ENCODE measurements at regions not wholly inside any gene's neighbourhood (a gene's known extent, or its start where the extent isn't known, plus 50 kb on each side); places are given as distances from the start of the nearest gene placed in this dataset.
"Not testable (repeated sequence)": the region's sequence is repeated elsewhere in the genome, so short reads cannot be mapped to it uniquely, and the experiment has no call there.

GRCh38 chr2:175872721-175873120 is 129.3 kb downstream of the LNPK start:
- no peak for DNase-seq (ENCODE audit: low spot score)

- no peak for DNase-seq (ENCODE audit: low spot score)
These were observed 130.1 kb downstream of the LNPK start for GRCh38 chr2:175872005-175872348.

GRCh38 chr2:175871331-175872004 is 130.6 kb downstream of the LNPK start:
- DNase-seq (ENCODE audit: low spot score) = no peak

GRCh38 chr2:175865716-175866115 is 136.4 kb downstream of the LNPK start:
- no peak for DNase-seq (ENCODE audit: low spot score)

GRCh38 chr2:175864137-175864850 is 137.8 kb downstream of the LNPK start:
- no peak for DNase-seq (ENCODE audit: low spot score)

GRCh38 chr2:175861958-175862357 is 140.1 kb downstream of the LNPK start:
- DNase-seq (ENCODE audit: low spot score) = no peak

GRCh38 chr2:175855794-175856453 is 146.1 kb downstream of the LNPK start:
- DNase-seq (ENCODE audit: low spot score) = no peak

- no peak for DNase-seq (ENCODE audit: low spot score)
These were observed 146.8 kb downstream of the LNPK start for GRCh38 chr2:175855236-175855635.

GRCh38 chr2:175854665-175855064 is 147.4 kb downstream of the LNPK start:
- no peak for DNase-seq (ENCODE audit: low spot score)

GRCh38 chr2:175854129-175854528 is 147.9 kb downstream of the LNPK start:
- no peak for DNase-seq (ENCODE audit: low spot score)

GRCh38 chr2:175853616-175853890 is 148.5 kb downstream of the LNPK start:
- no peak for DNase-seq (ENCODE audit: low spot score)

- DNase-seq (ENCODE audit: low spot score) = no peak
These were observed 149.0 kb downstream of the LNPK start for GRCh38 chr2:175852879-175853615.

GRCh38 chr2:175847128-175847527 is 154.9 kb downstream of the LNPK start:
- no peak for DNase-seq (ENCODE audit: low spot score)

GRCh38 chr2:175844169-175844568 is 157.9 kb downstream of the LNPK start:
- no peak for DNase-seq (ENCODE audit: low spot score)

GRCh38 chr2:175843625-175844024 is 158.4 kb downstream of the LNPK start:
- no peak for DNase-seq (ENCODE audit: low spot score)

GRCh38 chr2:175842996-175843395 is 159.1 kb downstream of the LNPK start:
- DNase-seq (ENCODE audit: low spot score) = no peak

- not testable (repeated sequence) for DNase-seq (ENCODE audit: low spot score)
These were observed 161.3 kb downstream of the LNPK start for GRCh38 chr2:175840765-175841164.

GRCh38 chr2:175840256-175840655 is 161.8 kb downstream of the LNPK start:
- no peak for DNase-seq (ENCODE audit: low spot score)

- no peak for DNase-seq (ENCODE audit: low spot score)
These were observed 163.1 kb downstream of the LNPK start for GRCh38 chr2:175838979-175839378.

GRCh38 chr2:175837046-175837445 is 165.0 kb downstream of the LNPK start:
- DNase-seq (ENCODE audit: low spot score) = no peak

GRCh38 chr2:175836361-175836760 is 165.7 kb downstream of the LNPK start:
- no peak for DNase-seq (ENCODE audit: low spot score)

GRCh38 chr2:175834477-175834876 is 167.6 kb downstream of the LNPK start:
- no peak for DNase-seq (ENCODE audit: low spot score)

GRCh38 chr2:175832866-175833265 is 169.2 kb downstream of the LNPK start:
- DNase-seq (ENCODE audit: low spot score) = no peak

Data from hematopoietic multipotent progenitor cell treated with erythropoietin and hydrocortisone succinate and interleukin-3 and kit ligand, for 15 days (in vitro differentiated cells).